Activated CD8-positive, alpha-beta T cell treated with anti-CD3 and anti-CD28 coated beads, Interleukin-2, amount 10 ng/mL, durations not matched to agents 7 days and 5 days (primary cell): ENCODE measurements at regions not wholly inside any gene's neighbourhood (a gene's known extent, or its start where the extent isn't known, plus 50 kb on each side); places are given as distances from the start of the nearest gene placed in this dataset.
"Not testable (repeated sequence)": the region's sequence is repeated elsewhere in the genome, so short reads cannot be mapped to it uniquely, and the experiment has no call there.

Experiments used
- ATAC-seq: fragments of 150-1000 bp; cut with Tn5 transposase; one replicate; pipeline ENCODE4 v1.10.0; 2021; ENCODE audit warnings: moderate library complexity
- CTCF ChIA-PET: fragments of 350-600 bp; sonication (Branson Sonifier 250); formaldehyde crosslinking; loops from one replicate; lab custom pipeline; 2021; ENCODE audit warnings: antibody characterized with exemption; lab: Charles Lee
- POLR2A ChIA-PET: fragments of 350-600 bp; sonication (Branson Sonifier 250); formaldehyde crosslinking; loops from one replicate; lab custom pipeline; 2021; ENCODE audit warnings: antibody characterized with exemption; lab: Charles Lee
- DNase-seq: peaks from one replicate; pipeline ENCODE4 v3.0.0-alpha.2; 2020
- H3K27ac Mint-ChIP-seq: one replicate; pipeline ENCODE4 v1.8.0; 2021; ENCODE audit warnings: mild to moderate bottlenecking, mixed read lengths
- H3K27me3 Mint-ChIP-seq: one replicate; pipeline ENCODE4 v1.8.0; 2021; ENCODE audit warnings: low read depth, mixed read lengths
- H3K36me3 Mint-ChIP-seq: one replicate; pipeline ENCODE4 v1.8.0; 2021; ENCODE audit warnings: low read depth, mixed read lengths
- H3K4me1 Mint-ChIP-seq: one replicate; pipeline ENCODE4 v1.8.0; 2021; ENCODE audit warnings: low read depth, mixed read lengths
- H3K4me3 Mint-ChIP-seq: one replicate; pipeline ENCODE4 v1.8.0; 2021; ENCODE audit warnings: mild to moderate bottlenecking, mixed read lengths
- H3K9me3 Mint-ChIP-seq: one replicate; pipeline ENCODE4 v1.8.0; 2022; ENCODE audit warnings: mixed read lengths; ENCODE audit not compliant: insufficient read depth

GRCh38 chr20:47428164-47428563, 71.7 kb upstream of the ZMYND8 start:
- no peaks in the 10 kb centered on the region for H3K27me3 Mint-ChIP-seq
- ChIA-PET POLR2A (interaction anchor here (0.9 kb wide), 1 partner anchor 75 kb away, joined by 3 read pairs; no protein-coding TSS in a partner anchor), CTCF (interaction anchor here (0.6 kb wide), 1 partner anchor 193 kb away, joined by 4 read pairs; no protein-coding TSS in a partner anchor)
- H3K27ac Mint-ChIP-seq, result no peak overlapping the region
- H3K4me1 Mint-ChIP-seq, result no peaks in the 10 kb centered on the region
- no peak overlapping the region for H3K4me3 Mint-ChIP-seq
- H3K36me3 Mint-ChIP-seq, result peaks cover 12% of the 10 kb centered on the region
- H3K9me3 Mint-ChIP-seq, result peaks cover 6% of the 10 kb centered on the region
- ATAC-seq (no peak), DNase-seq (no peak)

- Mint-ChIP-seq H3K36me3 (peaks cover 12% of the 10 kb centered on the region), H3K4me3 (no peak overlapping the region), H3K9me3 (peaks cover 6% of the 10 kb centered on the region), H3K27me3 (no peaks in the 10 kb centered on the region), H3K4me1 (no peaks in the 10 kb centered on the region), H3K27ac (no peak overlapping the region)
- ChIA-PET CTCF (interaction anchor here (0.6 kb wide), 1 partner anchor 194 kb away, joined by 4 read pairs; no protein-coding TSS in a partner anchor), POLR2A (interaction anchor here (0.9 kb wide), 1 partner anchor 74 kb away, joined by 3 read pairs; no protein-coding TSS in a partner anchor)
- ATAC-seq (no peak), DNase-seq (no peak)
Measured at GRCh38 chr20:47428851-47429336, 72.4 kb upstream of the ZMYND8 start.

DNA sequence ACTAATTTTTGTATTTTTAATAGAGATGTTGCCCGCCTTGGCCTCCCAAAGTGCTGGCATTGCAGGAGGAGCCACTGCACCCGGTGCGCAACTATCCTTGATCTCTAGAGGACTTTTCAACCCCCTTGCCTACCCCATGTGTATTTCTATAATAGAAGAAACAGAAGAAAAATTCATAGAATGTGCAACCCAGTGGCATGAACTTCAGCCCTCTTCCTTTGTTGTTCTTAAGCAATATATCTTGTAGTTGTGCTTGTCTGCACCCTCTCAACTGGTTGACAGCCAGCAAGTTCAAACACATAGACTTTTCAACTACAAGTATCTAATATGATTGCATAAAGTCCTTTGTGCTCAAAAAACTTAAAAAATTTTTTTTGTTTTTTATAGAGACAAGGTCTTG, 72.3 kb upstream of the NCOA3 start:
- Mint-ChIP-seq H3K9me3 (peaks cover 6% of the 10 kb centered on the region), H3K27me3 (no peaks in the 10 kb centered on the region), H3K4me3 (no peak overlapping the region), H3K4me1 (no peaks in the 10 kb centered on the region), H3K27ac (no peak overlapping the region), H3K36me3 (peaks cover 12% of the 10 kb centered on the region)
- ChIA-PET CTCF (no interaction called here), POLR2A (no interaction called here)
- DNase-seq (no peak), ATAC-seq (no peak)

DNA sequence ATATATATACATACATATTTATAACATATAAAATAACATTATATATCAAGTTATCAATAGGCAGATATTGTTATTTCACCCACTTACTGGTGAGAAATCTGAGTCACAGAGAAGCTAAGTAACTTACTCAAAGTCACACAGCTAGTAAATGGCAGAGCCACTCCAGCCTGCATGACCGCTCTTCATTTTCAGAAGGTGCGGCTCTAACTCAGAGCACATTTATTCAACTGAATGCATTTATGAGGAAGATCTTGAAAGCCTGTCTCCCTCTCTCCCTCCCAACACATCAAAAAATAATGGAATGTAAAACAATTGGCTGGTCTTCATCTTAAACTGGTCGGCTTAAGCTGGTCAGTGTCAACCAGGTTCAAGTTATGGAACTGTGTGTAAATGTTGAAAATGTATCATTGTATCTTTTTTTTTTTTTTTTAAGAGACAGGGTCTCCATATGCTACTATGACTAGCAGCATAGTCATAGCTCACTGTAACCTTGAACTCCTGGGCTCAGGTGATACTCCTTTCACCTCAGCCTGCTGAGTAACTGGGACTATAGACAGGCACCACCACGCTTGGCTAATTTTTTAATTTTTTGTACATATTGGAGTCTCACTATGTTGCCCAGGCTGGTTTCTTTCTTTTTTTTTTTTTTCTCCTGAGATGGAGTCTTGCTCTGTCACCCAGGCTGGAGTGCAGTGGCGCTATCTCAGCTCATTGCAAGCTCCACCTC, 70.7 kb upstream of the NCOA3 start:
- no peak overlapping the region for H3K27ac Mint-ChIP-seq
- no peaks in the 10 kb centered on the region for H3K4me1 Mint-ChIP-seq
- no peaks in the 10 kb centered on the region for H3K27me3 Mint-ChIP-seq
- ATAC-seq, result no peak
- ChIA-PET POLR2A (interaction anchor here (0.6 to 1.0 kb wide), 2 partner anchors 27 to 29 kb away, joined by 3 read pairs; no protein-coding TSS in a partner anchor), CTCF (no interaction called here)
- no peak overlapping the region for H3K4me3 Mint-ChIP-seq
- peaks cover 6% of the 10 kb centered on the region for H3K9me3 Mint-ChIP-seq
- H3K36me3 Mint-ChIP-seq, result peaks cover 12% of the 10 kb centered on the region
- no peak for DNase-seq

DNA sequence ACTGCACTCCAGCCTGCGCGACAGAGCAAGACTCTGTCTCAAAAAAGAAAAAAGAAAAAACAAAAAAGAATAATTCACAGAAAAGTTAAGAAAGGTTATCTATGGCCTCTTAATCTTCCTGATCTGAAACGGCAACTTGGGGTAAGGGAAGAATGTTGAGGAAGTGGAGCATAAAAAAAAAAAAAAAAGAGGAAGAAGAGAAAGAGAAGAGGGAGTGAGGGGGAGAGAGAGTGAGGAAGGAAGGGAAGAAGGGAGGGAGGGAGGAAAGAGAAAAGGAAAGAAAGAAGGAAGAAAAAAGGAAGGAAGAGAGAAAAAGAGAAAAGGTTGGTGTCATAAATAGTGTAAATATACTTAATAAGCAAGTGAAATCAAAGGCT, 68.9 kb upstream of the NCOA3 start:
- ATAC-seq, result no peak
- Mint-ChIP-seq H3K4me3 (no peak overlapping the region), H3K4me1 (no peaks in the 10 kb centered on the region), H3K27ac (no peak overlapping the region), H3K36me3 (peaks cover under 1% of the 10 kb centered on the region), H3K27me3 (no peaks in the 10 kb centered on the region), H3K9me3 (no peaks in the 10 kb centered on the region)
- POLR2A ChIA-PET, result no interaction called here
- CTCF ChIA-PET, result no interaction called here
- DNase-seq, result no peak

GRCh38 chr20:47434128-47434779, 67.4 kb upstream of the NCOA3 start:
- H3K27me3 Mint-ChIP-seq, H3K9me3 Mint-ChIP-seq, H3K36me3 Mint-ChIP-seq, DNase-seq, H3K4me1 Mint-ChIP-seq, CTCF ChIA-PET, H3K27ac Mint-ChIP-seq, H3K4me3 Mint-ChIP-seq, ATAC-seq: not testable (repeated sequence)
- POLR2A ChIA-PET, result interaction anchor here (1.1 kb wide), 1 partner anchor 68 kb away, joined by 3 read pairs; no protein-coding TSS in a partner anchor

DNA sequence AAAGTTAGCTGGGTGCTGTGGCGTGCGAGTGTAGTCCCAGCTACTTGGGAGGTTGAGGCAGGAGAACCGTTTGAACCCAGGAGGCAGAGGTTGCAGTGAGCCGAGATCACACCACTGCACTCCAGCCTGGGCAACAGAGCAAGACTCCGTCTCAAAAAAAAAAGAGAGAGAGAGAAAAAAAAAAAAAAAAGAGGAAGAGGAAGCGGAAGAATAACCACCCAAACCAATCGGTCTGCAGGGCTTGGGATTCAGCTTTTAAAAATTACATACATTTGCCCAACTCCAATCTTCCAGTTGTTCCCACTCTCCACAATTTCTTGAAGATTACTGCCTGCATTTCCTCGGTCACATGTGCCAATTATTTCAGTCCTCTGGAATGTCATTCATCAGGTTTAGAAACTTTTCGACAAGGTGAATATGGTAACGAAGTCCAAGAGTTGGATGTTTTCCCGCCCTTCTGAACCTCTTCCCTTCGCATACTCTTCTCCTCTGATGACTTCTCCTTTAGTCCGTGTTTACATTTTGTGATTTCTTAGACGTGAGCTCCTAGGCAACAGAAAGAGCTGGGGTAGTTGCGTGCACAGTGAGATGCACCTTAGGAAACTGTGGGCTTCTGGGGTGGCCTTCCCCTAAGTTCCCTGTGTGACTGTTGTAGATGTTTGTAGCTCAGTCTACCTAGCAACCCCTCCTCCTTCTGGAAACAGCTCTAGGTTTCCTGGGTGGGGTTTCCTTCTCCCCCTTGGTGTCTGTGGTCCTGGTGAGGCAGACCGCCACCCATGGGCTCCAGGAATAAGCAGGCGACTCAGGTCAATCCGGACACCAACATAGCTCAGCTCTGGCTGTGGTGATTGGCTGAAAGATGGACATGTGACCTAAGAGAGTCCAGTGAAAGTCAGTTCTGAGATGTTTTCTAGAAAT, 63.0 kb upstream of the NCOA3 start:
- Mint-ChIP-seq H3K36me3 (no peaks in the 10 kb centered on the region), H3K9me3 (no peaks in the 10 kb centered on the region), H3K4me1 (peaks cover 7% of the 10 kb centered on the region), H3K27me3 (no peaks in the 10 kb centered on the region), H3K4me3 (no peak overlapping the region), H3K27ac (peak overlapping the region; percentile 10)
- POLR2A ChIA-PET, result no interaction called here
- CTCF ChIA-PET, result interaction anchor here (1.4 kb wide), 1 partner anchor 55 kb away, joined by 3 read pairs; no protein-coding TSS in a partner anchor
- ATAC-seq, result peak; percentile 77
- no peak for DNase-seq

DNA sequence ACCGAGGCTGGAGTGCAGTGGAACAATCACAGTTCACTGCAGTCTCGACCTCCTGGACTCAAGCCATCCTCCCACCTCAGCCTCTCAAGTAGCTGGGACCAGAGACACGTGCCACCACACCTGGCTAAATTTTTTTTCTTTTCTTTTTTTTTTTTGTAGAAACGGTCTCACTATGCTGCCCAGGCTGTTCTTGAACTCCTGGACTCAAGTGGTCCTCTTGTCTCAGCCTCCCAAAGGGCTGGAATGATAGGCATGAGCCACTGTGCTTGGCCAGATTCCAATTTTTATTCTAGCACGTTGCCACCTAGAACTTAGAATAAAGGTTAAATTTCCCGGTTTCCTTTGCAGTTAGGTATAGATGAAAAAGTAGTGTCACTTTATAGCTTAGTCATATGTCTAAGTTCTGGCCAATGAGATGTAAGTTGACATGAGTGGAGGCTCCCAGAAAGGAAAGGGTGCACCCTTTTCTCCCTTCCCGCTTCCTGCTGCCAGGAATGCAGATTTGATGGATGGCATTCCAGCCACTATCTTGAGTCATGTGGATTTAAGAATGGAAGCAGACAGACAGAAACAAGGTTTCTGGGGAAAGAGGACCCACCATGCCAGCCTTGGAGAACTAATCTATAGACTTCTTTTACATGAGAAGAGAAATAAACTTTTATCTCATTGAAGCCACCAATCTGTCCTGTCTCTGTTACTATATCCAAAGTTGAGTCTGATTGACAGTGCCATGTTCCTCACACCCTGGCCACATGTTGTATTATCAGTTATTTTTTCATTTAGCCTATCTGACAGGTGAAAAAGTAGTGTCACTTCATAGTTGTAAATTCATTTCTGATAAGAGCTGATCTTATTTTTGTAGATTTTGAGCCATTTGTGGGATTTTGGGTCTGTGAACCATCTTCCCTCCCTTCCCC, 60.6 kb upstream of the NCOA3 start:
- no peaks in the 10 kb centered on the region for H3K9me3 Mint-ChIP-seq
- no peak overlapping the region for H3K27ac Mint-ChIP-seq
- ATAC-seq (no peak), DNase-seq (no peak)
- peaks cover 7% of the 10 kb centered on the region for H3K4me1 Mint-ChIP-seq
- POLR2A ChIA-PET, result no interaction called here
- H3K4me3 Mint-ChIP-seq, result no peak overlapping the region
- CTCF ChIA-PET, result interaction anchor here (1.0 kb wide), 1 partner anchor 26 kb away, joined by 3 read pairs; no protein-coding TSS in a partner anchor
- no peaks in the 10 kb centered on the region for H3K27me3 Mint-ChIP-seq
- no peaks in the 10 kb centered on the region for H3K36me3 Mint-ChIP-seq

GRCh38 chr20:47441774-47442150, 59.9 kb upstream of the NCOA3 start:
- ATAC-seq, result no peak
- CTCF ChIA-PET, result no interaction called here
- peaks cover 7% of the 10 kb centered on the region for H3K4me1 Mint-ChIP-seq
- POLR2A ChIA-PET, result no interaction called here
- no peak overlapping the region for H3K27ac Mint-ChIP-seq
- no peaks in the 10 kb centered on the region for H3K36me3 Mint-ChIP-seq
- H3K9me3 Mint-ChIP-seq, result no peaks in the 10 kb centered on the region
- DNase-seq, result no peak
- no peaks in the 10 kb centered on the region for H3K27me3 Mint-ChIP-seq
- no peak overlapping the region for H3K4me3 Mint-ChIP-seq

DNA sequence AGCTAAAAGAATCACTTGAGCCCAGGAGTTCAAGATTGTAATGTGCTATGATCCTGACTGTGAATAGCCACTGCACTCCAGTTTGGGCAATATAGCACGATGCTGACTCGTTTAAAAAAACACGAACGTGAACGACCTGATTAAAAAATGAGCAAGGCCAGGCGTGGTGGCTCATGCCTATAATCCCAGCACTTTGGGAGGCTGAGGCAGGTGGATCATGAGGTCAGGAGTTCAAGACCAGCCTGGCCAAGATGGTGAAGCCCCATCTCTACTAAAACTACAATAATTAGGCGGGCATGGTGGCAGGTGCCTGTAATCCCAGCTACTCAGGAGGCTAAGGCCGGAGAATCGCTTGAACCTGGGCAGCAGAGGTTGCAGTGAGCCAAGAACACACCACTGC, 58.6 kb upstream of the NCOA3 start:
- ATAC-seq, H3K4me3 Mint-ChIP-seq, H3K9me3 Mint-ChIP-seq, H3K27me3 Mint-ChIP-seq, H3K36me3 Mint-ChIP-seq, DNase-seq, H3K4me1 Mint-ChIP-seq, CTCF ChIA-PET, H3K27ac Mint-ChIP-seq: not testable (repeated sequence)
- POLR2A ChIA-PET, result interaction anchor here (0.6 kb wide), 1 partner anchor 191 kb away, joined by 3 read pairs; no protein-coding TSS in a partner anchor
